ENCODE measurements at regions not wholly inside any gene's neighbourhood (a gene's known extent, or its start where the extent isn't known, plus 50 kb on each side); places are given as distances from the start of the nearest gene placed in this dataset.

GRCh38 chr11:126145954-126146353 is 65.5 kb downstream of the RPUSD4 start:
- no peak for TF ChIP-seq EP300 (IDR thresholded peaks at IDR 0.05)
- TF ChIP-seq CTCF (IDR thresholded peaks at IDR 0.05), result no peak
- no peak for TF ChIP-seq POLR2A (IDR thresholded peaks at IDR 0.05)
